K562 (cell line): ENCODE measurements at regions not wholly inside any gene's neighbourhood (a gene's known extent, or its start where the extent isn't known, plus 50 kb on each side); places are given as distances from the start of the nearest gene placed in this dataset.

Experiments used
- ATAC-seq: fragments of 200-7000 bp; cut with Tn5 transposase; 3 replicates; pipeline ENCODE4 v1.9.1; 2020; ENCODE audit warnings: moderate library complexity
- BruUV-seq: library from RNA; stranded (reverse); fragments of 400-500 nt; replicated peaks from 2 replicates; lab custom pipeline; 2021; lab: Mats Ljungman, UMichigan
- CTCF ChIA-PET: fragments of 300-600 bp; formaldehyde crosslinking; extraction: SDS; loops from one replicate; lab custom pipeline; 2021; ENCODE audit warnings: low intra/inter-chr PET ratio; lab: Yijun Ruan, JAX
- POLR2A ChIA-PET: fragments of 300-600, 350-650 bp; sonication (Branson Sonifier 250); formaldehyde crosslinking; extraction: SDS; loops from one replicate; lab custom pipeline; 2021; ENCODE audit warnings: antibody characterized with exemption, inconsistent platforms; lab: Yijun Ruan, JAX
- DNase-seq, 4 experiments: peaks; one replicate each; pipeline versions ENCODE4 v3.0.0 to v3.0.0-alpha.2; 2011 to 2018; ENCODE audit warnings: low spot score in 3 of 4, mixed read lengths in 3 of 4; ENCODE audit errors: extremely low read depth in 1 of 4
- FAIRE-seq: peaks from 2 replicates; lab custom pipeline; 2011; peaks lifted over from hg19 to GRCh38; lab: Jason Lieb, UNC
- H2AFZ ChIP-seq: 2 replicates; pipeline ENCODE4 v1.6.0; 2011; ENCODE audit warnings: low read depth, low read length, control low read depth, inconsistent platforms
- H3K27ac ChIP-seq: fragments of 200-600 bp; 3 replicates; pipeline ENCODE4 v1.8.0; 2011; ENCODE audit warnings: low read depth, mild to moderate bottlenecking, control low read depth, inconsistent platforms, low read length, moderate library complexity, mixed read lengths; ENCODE audit errors: extremely low read depth
- H3K27me3 ChIP-seq, 2 experiments: fragments of 300-600 bp in 1 of 2; 2 replicates in 1 of 2; 3 replicates in 1 of 2; pipeline versions ENCODE4 v1.6.0 to v1.8.0; 2011; ENCODE audit warnings: inconsistent platforms in 2 of 2, low read length in 2 of 2, mild to moderate bottlenecking in 1 of 2, mixed read lengths in 1 of 2, moderate library complexity in 1 of 2; ENCODE audit not compliant: control insufficient read depth in 2 of 2, insufficient read depth in 2 of 2
- H3K36me3 ChIP-seq: fragments of 300-600 bp; 3 replicates; pipeline ENCODE4 v1.8.0; 2011; ENCODE audit warnings: mild to moderate bottlenecking, low read length, inconsistent platforms; ENCODE audit not compliant: control insufficient read depth, insufficient read depth
- H3K4me1 ChIP-seq, 2 experiments: fragments of 200-600 bp in 1 of 2; replicated peaks in 1 of 2; 2 replicates in 1 of 2; 3 replicates in 1 of 2; pipeline versions ENCODE4 v1.5.1 to v1.8.0; 2011; ENCODE audit warnings: inconsistent platforms in 2 of 2, low read length in 2 of 2, mild to moderate bottlenecking in 1 of 2, mixed read lengths in 1 of 2, moderate library complexity in 1 of 2; ENCODE audit not compliant: control insufficient read depth in 2 of 2, insufficient read depth in 2 of 2
- H3K4me2 ChIP-seq: 2 replicates; pipeline ENCODE4 v1.6.1; 2011; ENCODE audit warnings: low read length, control low read depth, inconsistent platforms, mixed read lengths; ENCODE audit not compliant: insufficient read depth
- H3K4me3 ChIP-seq: fragments of 200-600 bp; sonication (generic), shearing (Covaris generic); 2 replicates; pipeline ENCODE4 v1.5.1; 2016; ENCODE audit warnings: control low read depth, inconsistent platforms
- H3K79me2 ChIP-seq: fragments of 200-600 bp; 3 replicates; pipeline ENCODE4 v1.8.0; 2011; ENCODE audit warnings: low read length, inconsistent platforms; ENCODE audit not compliant: control insufficient read depth, insufficient read depth
- H3K9ac ChIP-seq, 2 experiments: 2 replicates each; pipeline versions ENCODE4 v1.6.0 to v1.6.1; 2011; ENCODE audit warnings: low read depth in 2 of 2, low read length in 2 of 2, control low read depth in 1 of 2, inconsistent platforms in 1 of 2, mild to moderate bottlenecking in 1 of 2, mixed read lengths in 1 of 2; ENCODE audit not compliant: insufficient read depth in 1 of 2
- H3K9me1 ChIP-seq: one replicate; pipeline ENCODE4 v1.6.0; 2011; ENCODE audit warnings: inconsistent platforms, mild to moderate bottlenecking, low read length, moderate library complexity; ENCODE audit not compliant: control insufficient read depth, insufficient read depth
- H3K9me3 ChIP-seq: replicated peaks from 2 replicates; pipeline ENCODE4 v1.5.1; 2011; ENCODE audit warnings: low read depth, low read length, inconsistent platforms; ENCODE audit not compliant: control insufficient read depth, insufficient read depth
- H4K20me1 ChIP-seq: replicated peaks from 2 replicates; pipeline ENCODE4 v1.6.1; 2011; ENCODE audit warnings: low read length, inconsistent platforms, mixed read lengths; ENCODE audit not compliant: control insufficient read depth, insufficient read depth
- CHD4 ChIP-seq: fragments of 200-600 bp; sonication (generic); IDR thresholded peaks from 3 replicates; pipeline ENCODE4 v1.6.1; 2012; ENCODE audit warnings: low read depth, mild to moderate bottlenecking, mixed read lengths, low read length, inconsistent platforms; ENCODE audit not compliant: insufficient read depth, insufficient replicate concordance, poor library complexity, severe bottlenecking
- CREB1 ChIP-seq, 2 experiments: sonication (generic) in 1 of 2; formaldehyde crosslinking in 1 of 2; IDR thresholded peaks; 2 replicates each; pipeline versions ENCODE4 v1.6.1 to v1.8.0; 2012 to 2022; ENCODE audit warnings: inconsistent platforms in 1 of 2, mild to moderate bottlenecking in 1 of 2, missing genetic modification reagents in 1 of 2, moderate library complexity in 1 of 2
- ESRRB ChIP-seq: fragments of 250-450 bp; sonication (Bioruptor Pico); IDR thresholded peaks from 2 replicates; pipeline ENCODE4 v1.5.0; 2020; ENCODE audit warnings: mild to moderate bottlenecking, moderate library complexity, borderline replicate concordance
- ETV5 ChIP-seq: sonication (generic); formaldehyde crosslinking; IDR thresholded peaks from 2 replicates; pipeline ENCODE4 v1.4.0; 2020; ENCODE audit warnings: low read depth, mild to moderate bottlenecking, missing genetic modification reagents
- FOXM1 ChIP-seq, 2 experiments: fragments of 450-650 bp in 1 of 2; sonication (generic) in 1 of 2; formaldehyde crosslinking in 1 of 2; IDR thresholded peaks; 2 replicates each; pipeline versions ENCODE4 v1.6.1 to v1.9.0; 2017 to 2022; ENCODE audit warnings: low read depth in 2 of 2, mild to moderate bottlenecking in 2 of 2, missing genetic modification reagents in 1 of 2, moderate library complexity in 1 of 2
- GABPB2 ChIP-seq: fragments of 250-450 bp; sonication (Bioruptor Pico); conservative IDR thresholded peaks from 2 replicates; pipeline ENCODE4 v1.5.1; 2021; ENCODE audit warnings: mild to moderate bottlenecking
- ILK ChIP-seq: fragments of 450-650 bp; IDR thresholded peaks from 2 replicates; pipeline ENCODE4 v1.6.1; 2016; ENCODE audit warnings: missing genetic modification characterization, low read depth, mild to moderate bottlenecking, missing compliant biosample characterization, moderate library complexity, borderline replicate concordance
- JUN ChIP-seq, 2 experiments: sonication (generic) in 1 of 2; formaldehyde crosslinking in 1 of 2; IDR thresholded peaks; 2 replicates each; pipeline versions ENCODE4 v1.6.1 to v1.8.0; 2012 to 2022; ENCODE audit warnings: borderline replicate concordance in 2 of 2, mild to moderate bottlenecking in 2 of 2, improper control_type of control experiment in 1 of 2, low read depth in 1 of 2, low read length in 1 of 2, missing genetic modification reagents in 1 of 2
- RAD21 ChIP-seq, 2 experiments: fragments of 250-450 bp in 1 of 2; fragments of 450-650 bp in 1 of 2; sonication (Bioruptor Pico) in 1 of 2; formaldehyde crosslinking in 1 of 2; IDR thresholded peaks in 1 of 2; conservative IDR thresholded peaks in 1 of 2; 2 replicates each; pipeline versions ENCODE4 v1.4.0 to v1.8.0; 2020 to 2022; ENCODE audit warnings: mild to moderate bottlenecking in 2 of 2, moderate library complexity in 1 of 2
- RBM14 ChIP-seq: fragments of 200-400 bp; formaldehyde crosslinking; IDR thresholded peaks from 2 replicates; pipeline ENCODE4 v1.6.1; 2018; ENCODE audit warnings: low read depth, mild to moderate bottlenecking, low read length, moderate library complexity, borderline replicate concordance; ENCODE audit not compliant: insufficient read depth
- TRIM28 ChIP-seq: fragments of 450-650 bp; IDR thresholded peaks from 2 replicates; pipeline ENCODE4 v1.6.1; 2017
- ZBTB7A ChIP-seq: IDR thresholded peaks from 2 replicates; pipeline ENCODE4 v1.6.1; 2011; ENCODE audit warnings: low read depth, mild to moderate bottlenecking, low read length, moderate library complexity, borderline replicate concordance; ENCODE audit not compliant: control insufficient read depth
- ZNF232 ChIP-seq: sonication (generic); formaldehyde crosslinking; IDR thresholded peaks from 2 replicates; pipeline ENCODE4 v1.8.0; 2022; ENCODE audit warnings: mild to moderate bottlenecking, missing genetic modification reagents
- ZNF655 ChIP-seq: fragments of 250-450 bp; sonication (Bioruptor Pico); IDR thresholded peaks from 2 replicates; pipeline ENCODE4 v1.5.0; 2021
- ZNF707 ChIP-seq: fragments of 250-450 bp; sonication (Bioruptor Pico); conservative IDR thresholded peaks from 2 replicates; pipeline ENCODE4 v1.8.0; 2022; ENCODE audit warnings: inconsistent platforms, mild to moderate bottlenecking, moderate library complexity
- in situ Hi-C: fragments of 300-500 bp; cut with MboI; formaldehyde crosslinking; loops from 4 replicates; pipeline ENCODE4 v1.15.0; 2018; ENCODE audit warnings: inconsistent platforms, mixed read lengths
- intact Hi-C: fragments of 100-400 bp; cut with micrococcal nuclease; formaldehyde crosslinking; loops from 2 replicates; pipeline ENCODE4 v1.14.2; 2022
- TF ChIP-seq, protein P1 (sequence below), 2 experiments: IDR thresholded peaks in 1 of 2; conservative IDR thresholded peaks in 1 of 2; 2 replicates each; pipeline ENCODE4 v1.6.1; 2016; ENCODE audit warnings: low read depth in 2 of 2, mild to moderate bottlenecking in 1 of 2, missing compliant biosample characterization in 1 of 2, missing genetic modification characterization in 1 of 2, moderate library complexity in 1 of 2

- no peak for DNase-seq
- H3K9me1 ChIP-seq, result no peaks in the 10 kb centered on the region
- no TSS peak for BruUV-seq
- no peaks in the 10 kb centered on the region for H3K79me2 ChIP-seq
- no peaks in the 10 kb centered on the region for H3K36me3 ChIP-seq
- H2AFZ ChIP-seq, result no peak overlapping the region
- H3K4me2 ChIP-seq, result no peak overlapping the region
- ATAC-seq, result no peak
- POLR2A ChIA-PET, result no interaction called here
- H3K4me1 ChIP-seq, result no peaks in the 10 kb centered on the region
- no peak for FAIRE-seq
- H3K4me3 ChIP-seq, result no peak overlapping the region
- intact Hi-C loops, result no loop called here
- no peaks in the 10 kb centered on the region for H4K20me1 ChIP-seq
- CTCF ChIA-PET, result no interaction called here
- no peaks in the 10 kb centered on the region for H3K27me3 ChIP-seq
- H3K9me3 ChIP-seq, result no peaks in the 10 kb centered on the region
- in situ Hi-C loops, result no loop called here
- H3K9ac ChIP-seq, result no peak overlapping the region
- H3K27ac ChIP-seq, result no peak overlapping the region
- TF ChIP-seq TRIM28 (no peak), ZNF232 (no peak), ZNF707 (CRISPR knock-in tag) (no peak), RBM14 (no peak), ETV5 (no peak), ZNF655 (CRISPR knock-in tag) (no peak), FOXM1 (IDR thresholded peaks at IDR 0.05; ENCODE audit: low read depth) (no peak), FOXM1 (CRISPR knock-in tag; IDR thresholded peaks at IDR 0.05; ENCODE audit: low read depth) (no peak), CHD4 (no peak), ESRRB (CRISPR knock-in tag) (no peak), ILK (tag) (no peak), ZBTB7A (no peak), RAD21 (CRISPR knock-in tag; conservative IDR thresholded peaks at IDR 0.05 in 1 of 2, IDR thresholded peaks at IDR 0.05 in 1 of 2) (no peak), CREB1 (IDR thresholded peaks at IDR 0.05) (no peak), CREB1 (CRISPR knock-in tag; IDR thresholded peaks at IDR 0.05) (no peak), JUN (IDR thresholded peaks at IDR 0.05; ENCODE audit: borderline replicate concordance, low read depth, low read length) (no peak), JUN (CRISPR knock-in tag; IDR thresholded peaks at IDR 0.05; ENCODE audit: borderline replicate concordance) (no peak), GABPB2 (CRISPR knock-in tag) (no peak)
- TF ChIP-seq, protein P1, sequence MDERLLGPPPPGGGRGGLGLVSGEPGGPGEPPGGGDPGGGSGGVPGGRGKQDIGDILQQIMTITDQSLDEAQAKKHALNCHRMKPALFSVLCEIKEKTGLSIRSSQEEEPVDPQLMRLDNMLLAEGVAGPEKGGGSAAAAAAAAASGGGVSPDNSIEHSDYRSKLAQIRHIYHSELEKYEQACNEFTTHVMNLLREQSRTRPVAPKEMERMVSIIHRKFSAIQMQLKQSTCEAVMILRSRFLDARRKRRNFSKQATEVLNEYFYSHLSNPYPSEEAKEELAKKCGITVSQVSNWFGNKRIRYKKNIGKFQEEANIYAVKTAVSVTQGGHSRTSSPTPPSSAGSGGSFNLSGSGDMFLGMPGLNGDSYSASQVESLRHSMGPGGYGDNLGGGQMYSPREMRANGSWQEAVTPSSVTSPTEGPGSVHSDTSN (CRISPR knock-in tag; IDR thresholded peaks at IDR 0.05; ENCODE audit: low read depth), result no peak
- TF ChIP-seq, protein P1 (tag; conservative IDR thresholded peaks at IDR 0.05; ENCODE audit: low read depth), result no peak
Observed at GRCh38 chr7:46385662-46386309, 464.7 kb upstream of the IGFBP3 start.
